Uterus (tissue), 2 donors: ENCODE measurements at regions not wholly inside any gene's neighbourhood (a gene's known extent, or its start where the extent isn't known, plus 50 kb on each side); places are given as distances from the start of the nearest gene placed in this dataset.

Experiments
- CTCF ChIP-seq, 4 experiments: fragments of 200-600 bp in 2 of 4; fragments of 450-650 bp in 2 of 4; sonication (generic) in 2 of 4; IDR thresholded peaks; one replicate each; pipeline ENCODE4 v1.5.1; 2016 to 2019; ENCODE audit warnings: antibody characterized with exemption in 4 of 4, mild to moderate bottlenecking in 2 of 4, moderate library complexity in 1 of 4
- POLR2A ChIP-seq, 2 donors: fragments of 450-650 bp; IDR thresholded peaks; one replicate each; pipeline ENCODE4 v1.6.1; 2016; ENCODE audit warnings: antibody characterized with exemption in 2 of 2, mild to moderate bottlenecking in 1 of 2, moderate library complexity in 1 of 2

GRCh38 chr11:109062445-109062844, 359.5 kb upstream of the C11orf87 start:
- no peak for TF ChIP-seq CTCF (IDR thresholded peaks at IDR 0.05)
- TF ChIP-seq POLR2A (IDR thresholded peaks at IDR 0.05): no peak
